ENCODE measurements at regions not wholly inside any gene's neighbourhood (a gene's known extent, or its start where the extent isn't known, plus 50 kb on each side); places are given as distances from the start of the nearest gene placed in this dataset.

DNA sequence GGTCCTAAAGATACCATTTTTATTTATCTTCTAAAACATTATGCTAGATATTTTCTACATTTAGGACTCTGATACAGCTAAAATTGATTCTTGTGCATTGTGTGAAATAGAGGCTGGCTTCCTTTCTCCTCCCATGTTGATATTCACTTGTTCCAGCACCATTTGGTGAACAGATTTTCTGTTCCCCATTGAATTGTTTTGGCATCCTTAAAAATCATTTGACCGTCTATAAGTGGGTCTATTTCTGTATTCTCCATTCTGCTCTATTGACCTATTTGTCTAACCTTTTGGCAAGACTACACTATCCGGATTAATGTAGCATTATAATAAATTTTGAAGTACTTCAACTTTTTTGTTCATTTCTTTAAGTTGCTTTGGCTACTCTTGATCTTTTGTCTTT, 2689.2 kb downstream of the PCDH9 start:
- DNase-seq = no peak
- no peak overlapping the region for H3K27ac ChIP-seq
- intact Hi-C loops (cut with DNase I) = no loop called here
- H3K9me3 ChIP-seq = no peaks in the 10 kb centered on the region
- H3K36me3 ChIP-seq = no peaks in the 10 kb centered on the region
- no peaks in the 10 kb centered on the region for H3K27me3 ChIP-seq (ENCODE audit: low read depth)
- no peak for ATAC-seq
- H3K4me3 ChIP-seq = no peak overlapping the region
- TF ChIP-seq, protein P1, sequence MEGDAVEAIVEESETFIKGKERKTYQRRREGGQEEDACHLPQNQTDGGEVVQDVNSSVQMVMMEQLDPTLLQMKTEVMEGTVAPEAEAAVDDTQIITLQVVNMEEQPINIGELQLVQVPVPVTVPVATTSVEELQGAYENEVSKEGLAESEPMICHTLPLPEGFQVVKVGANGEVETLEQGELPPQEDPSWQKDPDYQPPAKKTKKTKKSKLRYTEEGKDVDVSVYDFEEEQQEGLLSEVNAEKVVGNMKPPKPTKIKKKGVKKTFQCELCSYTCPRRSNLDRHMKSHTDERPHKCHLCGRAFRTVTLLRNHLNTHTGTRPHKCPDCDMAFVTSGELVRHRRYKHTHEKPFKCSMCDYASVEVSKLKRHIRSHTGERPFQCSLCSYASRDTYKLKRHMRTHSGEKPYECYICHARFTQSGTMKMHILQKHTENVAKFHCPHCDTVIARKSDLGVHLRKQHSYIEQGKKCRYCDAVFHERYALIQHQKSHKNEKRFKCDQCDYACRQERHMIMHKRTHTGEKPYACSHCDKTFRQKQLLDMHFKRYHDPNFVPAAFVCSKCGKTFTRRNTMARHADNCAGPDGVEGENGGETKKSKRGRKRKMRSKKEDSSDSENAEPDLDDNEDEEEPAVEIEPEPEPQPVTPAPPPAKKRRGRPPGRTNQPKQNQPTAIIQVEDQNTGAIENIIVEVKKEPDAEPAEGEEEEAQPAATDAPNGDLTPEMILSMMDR (IDR thresholded peaks at IDR 0.05) = no peak
- H3K4me1 ChIP-seq = no peaks in the 10 kb centered on the region

DNA sequence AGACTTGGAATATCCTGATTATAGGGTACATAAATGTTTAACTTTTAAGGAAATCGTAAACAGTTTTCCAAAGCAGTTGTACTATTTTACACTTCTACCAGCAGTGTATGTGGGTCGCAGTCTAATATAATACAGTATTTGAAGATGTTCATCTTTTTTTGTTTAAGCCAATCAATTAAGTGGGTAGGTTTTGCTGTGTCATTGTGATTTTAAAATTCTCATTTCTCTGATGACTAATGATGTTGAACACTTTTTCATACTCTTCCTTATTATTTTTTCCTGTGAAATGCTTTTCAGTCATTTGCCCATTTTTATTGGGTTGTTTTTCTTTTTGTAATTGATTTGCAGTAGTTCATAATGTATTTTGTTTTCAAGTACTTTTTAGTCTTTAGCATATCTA, 2689.7 kb downstream of the PCDH9 start:
- Histone ChIP-seq H3K9me3 (no peaks in the 10 kb centered on the region), H3K4me1 (no peaks in the 10 kb centered on the region), H3K4me3 (no peak overlapping the region), H3K27me3 (ENCODE audit: low read depth) (no peaks in the 10 kb centered on the region), H3K36me3 (no peaks in the 10 kb centered on the region), H3K27ac (no peak overlapping the region)
- intact Hi-C loops (cut with DNase I) = no loop called here
- TF ChIP-seq, protein P1 (IDR thresholded peaks at IDR 0.05) = no peak
- no peak for DNase-seq
- ATAC-seq = no peak

DNA sequence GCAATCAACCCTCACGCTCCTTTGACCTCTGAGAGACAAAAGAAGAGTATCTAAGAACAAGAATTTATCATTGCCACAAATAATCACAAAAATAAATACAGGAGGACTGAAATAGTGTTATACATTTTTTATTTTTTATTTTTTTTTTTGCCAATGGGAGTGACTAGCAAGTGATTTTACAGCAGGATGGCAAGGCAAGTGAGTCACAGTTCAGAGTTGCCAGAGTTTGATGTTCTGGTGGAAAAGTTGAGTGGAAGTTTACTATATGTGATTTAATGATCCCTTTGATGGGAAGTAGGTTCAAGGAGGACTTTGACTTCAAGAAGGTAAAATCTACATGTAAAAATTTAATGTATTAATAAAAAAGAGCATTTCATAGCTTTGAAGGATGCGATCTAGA, 2691.4 kb downstream of the PCDH9 start:
- DNase-seq (no peak), ATAC-seq (no peak)
- H3K4me3 ChIP-seq = no peak overlapping the region
- TF ChIP-seq, protein P1 (IDR thresholded peaks at IDR 0.05) = no peak
- no peak overlapping the region for H3K27ac ChIP-seq
- intact Hi-C loops (cut with DNase I) = no loop called here
- no peaks in the 10 kb centered on the region for H3K4me1 ChIP-seq
- H3K27me3 ChIP-seq (ENCODE audit: low read depth) = no peaks in the 10 kb centered on the region
- no peaks in the 10 kb centered on the region for H3K9me3 ChIP-seq
- H3K36me3 ChIP-seq = no peaks in the 10 kb centered on the region

DNA sequence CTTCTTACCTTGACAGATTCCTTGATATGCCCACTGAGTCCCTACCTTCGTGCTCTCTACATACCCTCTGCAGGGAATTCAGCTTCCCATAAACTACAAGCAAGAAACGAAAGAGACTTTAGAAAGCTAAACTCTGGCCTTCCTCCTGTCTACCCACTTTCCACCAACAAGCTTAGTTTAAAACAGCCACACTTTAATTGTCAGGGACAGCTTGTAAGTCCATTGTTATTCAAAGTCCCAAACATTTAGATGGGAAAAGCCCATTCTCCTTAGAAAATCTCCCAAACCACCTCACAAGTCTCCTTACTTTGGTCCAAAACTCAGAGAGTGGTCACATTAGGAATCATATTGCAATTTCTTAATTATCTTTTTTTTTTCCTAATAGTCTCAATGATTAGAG, 2695.8 kb downstream of the PCDH9 start:
- intact Hi-C loops (cut with DNase I) = no loop called here
- ATAC-seq = no peak
- TF ChIP-seq, protein P1 (IDR thresholded peaks at IDR 0.05) = no peak

DNA sequence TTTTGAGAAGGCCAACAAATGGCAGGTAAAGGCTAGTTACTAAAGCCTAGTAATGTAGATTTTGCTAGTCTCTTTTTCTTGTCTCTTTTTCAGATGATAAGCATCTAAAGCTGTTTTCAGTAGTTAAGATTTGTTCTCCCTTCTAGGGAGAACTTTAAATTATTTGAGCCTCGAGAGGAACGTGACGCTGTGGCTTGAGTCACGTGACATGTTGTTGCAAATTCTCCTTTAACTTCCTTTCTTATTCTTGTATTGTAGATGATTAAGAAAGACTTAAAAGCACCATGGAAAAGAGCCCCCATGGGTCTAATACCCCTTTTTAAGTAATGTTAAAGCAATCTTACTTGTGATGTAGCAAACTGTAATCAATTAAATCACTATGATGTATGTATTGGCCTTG, 2698.7 kb downstream of the PCDH9 start:
- intact Hi-C loops (cut with DNase I) = no loop called here
- Histone ChIP-seq H3K36me3 (no peaks in the 10 kb centered on the region), H3K27ac (no peak overlapping the region), H3K4me3 (no peak overlapping the region), H3K4me1 (no peaks in the 10 kb centered on the region), H3K27me3 (ENCODE audit: low read depth) (no peaks in the 10 kb centered on the region), H3K9me3 (no peaks in the 10 kb centered on the region)
- TF ChIP-seq, protein P1 (IDR thresholded peaks at IDR 0.05) = no peak
- no peak for DNase-seq
- no peak for ATAC-seq

More for the DNA sequence above, 2695.8 kb downstream of the PCDH9 start:
- H3K4me1 ChIP-seq = no peaks in the 10 kb centered on the region
- H3K36me3 ChIP-seq = no peaks in the 10 kb centered on the region
- no peaks in the 10 kb centered on the region for H3K9me3 ChIP-seq
- DNase-seq = no peak
- no peaks in the 10 kb centered on the region for H3K27me3 ChIP-seq (ENCODE audit: low read depth)
- H3K4me3 ChIP-seq = no peak overlapping the region
- H3K27ac ChIP-seq = no peak overlapping the region

Data from lower lobe of right lung (tissue), 2 donors.